ENCODE measurements at regions not wholly inside any gene's neighbourhood (a gene's known extent, or its start where the extent isn't known, plus 50 kb on each side); places are given as distances from the start of the nearest gene placed in this dataset.

- TF ChIP-seq EZH2 (IDR thresholded peaks at IDR 0.05; ENCODE audit: low read depth, unreplicated experiment), result no peak
- no peak for TF ChIP-seq CTCF (conservative IDR thresholded peaks at IDR 0.05; ENCODE audit: low read depth in 2 of 2)
- no peak for TF ChIP-seq POLR2AphosphoS5 (IDR thresholded peaks at IDR 0.05; ENCODE audit: low read depth)
- no peak for TF ChIP-seq JUNB (IDR thresholded peaks at IDR 0.05; ENCODE audit: unreplicated experiment)
Observed at GRCh38 chr1:5645929-5646328, 346.3 kb downstream of the NPHP4 start.
